ENCODE measurements at regions not wholly inside any gene's neighbourhood (a gene's known extent, or its start where the extent isn't known, plus 50 kb on each side); places are given as distances from the start of the nearest gene placed in this dataset.

DNA sequence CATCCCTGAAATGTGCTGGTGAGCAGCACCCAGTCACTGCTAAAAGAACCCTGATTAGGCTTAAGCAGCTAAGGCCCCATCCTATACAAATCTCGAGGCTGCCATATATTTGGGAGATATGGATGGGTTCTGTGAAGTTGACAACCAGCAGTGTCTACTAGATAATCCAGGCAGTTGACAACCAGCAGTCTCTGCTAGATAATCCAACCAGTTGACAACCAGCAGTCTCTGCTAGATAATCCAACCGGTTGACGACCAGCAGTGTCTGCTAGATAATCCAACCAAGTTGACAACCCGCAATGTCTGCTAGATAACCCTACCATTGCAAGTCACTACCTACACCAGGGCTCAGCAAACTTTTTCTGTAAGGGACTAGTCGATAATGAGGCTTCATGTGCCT lies 58.3 kb upstream of the KDM7A start:
- TF ChIP-seq CTCF (IDR thresholded peaks at IDR 0.05) (no peak), POLR2A (IDR thresholded peaks at IDR 0.05) (no peak), POLR2AphosphoS5 (IDR thresholded peaks at IDR 0.05) (no peak)
